Mucosa of gallbladder (tissue), 1 donor: ENCODE measurements at regions not wholly inside any gene's neighbourhood (a gene's known extent, or its start where the extent isn't known, plus 50 kb on each side); places are given as distances from the start of the nearest gene placed in this dataset.
A peak's percentile ranks its signal among the peaks of the same experiment; 100 is the strongest.

ENCODE experiments used
- DNase-seq: peaks from one replicate; pipeline ENCODE4 v3.0.0-alpha.2; 2020; ENCODE audit warnings: low spot score
- donor health status: DM: no; HTN: no; CAD: no.

GRCh38 chr13:74084375-74084935 is 49.7 kb downstream of the KLF12 start:
- no peak for DNase-seq

- no peak for DNase-seq
Observed at GRCh38 chr13:74082741-74083160, 51.5 kb downstream of the KLF12 start.

- DNase-seq, result no peak
Observed at GRCh38 chr13:74080762-74081161, 53.4 kb downstream of the KLF12 start.

- peak; percentile 31 for DNase-seq
Observed at GRCh38 chr13:74077792-74078191, 56.4 kb downstream of the KLF12 start.

GRCh38 chr13:74077375-74077774 is 56.8 kb downstream of the KLF12 start:
- DNase-seq, result no peak

GRCh38 chr13:74074723-74075122 is 59.5 kb downstream of the KLF12 start:
- no peak for DNase-seq

GRCh38 chr13:74073274-74073673 is 60.9 kb downstream of the KLF12 start:
- no peak for DNase-seq

- no peak for DNase-seq
Observed at GRCh38 chr13:74070513-74070912, 63.7 kb downstream of the KLF12 start.

- DNase-seq, result no peak
Observed at GRCh38 chr13:74070065-74070464, 64.1 kb downstream of the KLF12 start.

GRCh38 chr13:74068471-74068870 is 65.7 kb downstream of the KLF12 start:
- DNase-seq, result no peak

GRCh38 chr13:74067818-74068217 is 66.4 kb downstream of the KLF12 start:
- DNase-seq, result no peak

- no peak for DNase-seq
Observed at GRCh38 chr13:74066937-74067336, 67.3 kb downstream of the KLF12 start.

- no peak for DNase-seq
Observed at GRCh38 chr13:74064805-74065312, 69.3 kb downstream of the KLF12 start.

GRCh38 chr13:74063533-74064100 is 70.6 kb downstream of the KLF12 start:
- DNase-seq, result no peak

GRCh38 chr13:74062933-74063332 is 71.3 kb downstream of the KLF12 start:
- DNase-seq, result peak; percentile 27

GRCh38 chr13:74061926-74062595 is 72.1 kb downstream of the KLF12 start:
- peak; percentile 19 for DNase-seq

GRCh38 chr13:74056801-74057542 is 77.2 kb downstream of the KLF12 start:
- DNase-seq, result no peak

- DNase-seq, result no peak
Observed at GRCh38 chr13:74052402-74052928, 81.7 kb downstream of the KLF12 start.

- no peak for DNase-seq
Observed at GRCh38 chr13:74048756-74049155, 85.4 kb downstream of the KLF12 start.

GRCh38 chr13:74047931-74048600 is 86.1 kb downstream of the KLF12 start:
- no peak for DNase-seq

- no peak for DNase-seq
Observed at GRCh38 chr13:74046431-74046830, 87.8 kb downstream of the KLF12 start.

- DNase-seq, result no peak
Observed at GRCh38 chr13:74045583-74045982, 88.6 kb downstream of the KLF12 start.
